A673 (cell line): ENCODE measurements at regions not wholly inside any gene's neighbourhood (a gene's known extent, or its start where the extent isn't known, plus 50 kb on each side); places are given as distances from the start of the nearest gene placed in this dataset.

ENCODE experiments used
- BruUV-seq: library from RNA; stranded (reverse); fragments of 400-500 nt; replicated peaks from 2 replicates; lab custom pipeline; 2021; lab: Mats Ljungman, UMichigan
- CTCF ChIA-PET: fragments of 300-600 bp; sonication (Branson Sonifier 250); formaldehyde crosslinking; loops from one replicate; lab custom pipeline; 2022; ENCODE audit warnings: antibody characterized with exemption; lab: Charles Lee
- POLR2A ChIA-PET: fragments of 300-600 bp; sonication (Branson Sonifier 250); formaldehyde crosslinking; loops from one replicate; lab custom pipeline; 2022; ENCODE audit warnings: antibody characterized with exemption; ENCODE audit not compliant: low non-redundant PET; lab: Charles Lee
- DNase-seq: peaks from one replicate; pipeline ENCODE4 v3.0.0-alpha.2; 2015; ENCODE audit warnings: low spot score
- H3K27ac ChIP-seq: fragments of 200-600 bp; sonication (generic); 2 replicates; pipeline ENCODE4 v1.5.1; 2016; ENCODE audit warnings: mixed run types, low read depth, mild to moderate bottlenecking, mixed read lengths, antibody characterized with exemption, low read length; ENCODE audit not compliant: poor library complexity, severe bottlenecking
- H3K27me3 ChIP-seq: fragments of 200-600 bp; sonication (generic); replicated peaks from 2 replicates; pipeline ENCODE4 v1.6.1; 2017; ENCODE audit warnings: mixed run types, low read depth, mild to moderate bottlenecking, mixed read lengths, antibody characterized with exemption, low read length; ENCODE audit not compliant: insufficient read depth, poor library complexity
- H3K36me3 ChIP-seq: fragments of 200-600 bp; sonication (generic); 2 replicates; pipeline ENCODE4 v1.6.1; 2016; ENCODE audit warnings: mixed run types, mild to moderate bottlenecking, mixed read lengths, antibody characterized with exemption, low read length; ENCODE audit not compliant: insufficient read depth, poor library complexity, severe bottlenecking
- H3K4me1 ChIP-seq: fragments of 200-600 bp; sonication (generic); 2 replicates; pipeline ENCODE4 v1.6.1; 2017; ENCODE audit warnings: mixed run types, mild to moderate bottlenecking, mixed read lengths, antibody characterized with exemption, low read length; ENCODE audit not compliant: insufficient read depth, poor library complexity, severe bottlenecking
- H3K4me3 ChIP-seq: fragments of 200-600 bp; sonication (generic); 2 replicates; pipeline ENCODE4 v1.5.1; 2016; ENCODE audit warnings: low read depth, mixed run types, mild to moderate bottlenecking, mixed read lengths, low read length; ENCODE audit not compliant: poor library complexity, severe bottlenecking
- H3K9me3 ChIP-seq: fragments of 200-600 bp; sonication (generic); 2 replicates; pipeline ENCODE4 v1.6.1; 2016; ENCODE audit warnings: mixed run types, low read depth, mild to moderate bottlenecking, mixed read lengths, antibody characterized with exemption, low read length; ENCODE audit not compliant: poor library complexity, severe bottlenecking
- CTCF ChIP-seq: fragments of 300-800, 200-600 bp; sonication (generic); conservative IDR thresholded peaks from 2 replicates; pipeline ENCODE4 v1.5.1; 2017; ENCODE audit warnings: low read depth, mild to moderate bottlenecking, antibody characterized with exemption, low read length, moderate library complexity, mixed read lengths
- EZH2 ChIP-seq: fragments of 200-600 bp; sonication (generic); IDR thresholded peaks from 2 replicates; pipeline ENCODE4 v1.6.1; 2017; ENCODE audit warnings: borderline replicate concordance, low read depth, mild to moderate bottlenecking, mixed read lengths, antibody characterized with exemption, low read length; ENCODE audit not compliant: poor library complexity, severe bottlenecking
- intact Hi-C: fragments of 100-400 bp; cut with micrococcal nuclease; formaldehyde crosslinking; loops from one replicate; pipeline ENCODE4 v1.10.0; 2022; ENCODE audit not compliant: unreplicated experiment

- Histone ChIP-seq H3K27me3 (no peaks in the 10 kb centered on the region), H3K9me3 (no peaks in the 10 kb centered on the region), H3K4me3 (no peak overlapping the region), H3K27ac (no peak overlapping the region), H3K36me3 (no peaks in the 10 kb centered on the region), H3K4me1 (peaks cover 14% of the 10 kb centered on the region)
- no peak for TF ChIP-seq EZH2
- TF ChIP-seq CTCF = no peak
- intact Hi-C loops = no loop called here
- DNase-seq = no peak
- ChIA-PET CTCF (no interaction called here), POLR2A (no interaction called here)
- no TSS peak for BruUV-seq
Observed at GRCh38 chr3:124597979-124598378, 132.3 kb upstream of the UMPS start.

GRCh38 chr3:124599147-124599765 is 131.0 kb upstream of the UMPS start:
- BruUV-seq = no TSS peak
- Histone ChIP-seq H3K36me3 (no peaks in the 10 kb centered on the region), H3K4me1 (peaks cover 14% of the 10 kb centered on the region), H3K27me3 (no peaks in the 10 kb centered on the region), H3K9me3 (no peaks in the 10 kb centered on the region), H3K27ac (no peak overlapping the region), H3K4me3 (no peak overlapping the region)
- intact Hi-C loops = no loop called here
- ChIA-PET POLR2A (no interaction called here), CTCF (no interaction called here)
- TF ChIP-seq CTCF = no peak
- TF ChIP-seq EZH2 = no peak
- no peak for DNase-seq

GRCh38 chr3:124599779-124600693 is 130.2 kb upstream of the UMPS start:
- ChIA-PET POLR2A (interaction anchor here (0.5 kb wide), 1 partner anchor 914 kb away, joined by 4 read pairs; no protein-coding TSS in a partner anchor), CTCF (no interaction called here)
- DNase-seq = no peak
- Histone ChIP-seq H3K36me3 (no peaks in the 10 kb centered on the region), H3K4me1 (peaks cover 14% of the 10 kb centered on the region), H3K4me3 (no peak overlapping the region), H3K9me3 (no peaks in the 10 kb centered on the region), H3K27me3 (no peaks in the 10 kb centered on the region), H3K27ac (no peak overlapping the region)
- BruUV-seq = no TSS peak
- intact Hi-C loops = no loop called here
- TF ChIP-seq EZH2 (no peak), CTCF (no peak)
